ENCODE measurements at regions not wholly inside any gene's neighbourhood (a gene's known extent, or its start where the extent isn't known, plus 50 kb on each side); places are given as distances from the start of the nearest gene placed in this dataset.
"Not testable (repeated sequence)": the region's sequence is repeated elsewhere in the genome, so short reads cannot be mapped to it uniquely, and the experiment has no call there.

DNA sequence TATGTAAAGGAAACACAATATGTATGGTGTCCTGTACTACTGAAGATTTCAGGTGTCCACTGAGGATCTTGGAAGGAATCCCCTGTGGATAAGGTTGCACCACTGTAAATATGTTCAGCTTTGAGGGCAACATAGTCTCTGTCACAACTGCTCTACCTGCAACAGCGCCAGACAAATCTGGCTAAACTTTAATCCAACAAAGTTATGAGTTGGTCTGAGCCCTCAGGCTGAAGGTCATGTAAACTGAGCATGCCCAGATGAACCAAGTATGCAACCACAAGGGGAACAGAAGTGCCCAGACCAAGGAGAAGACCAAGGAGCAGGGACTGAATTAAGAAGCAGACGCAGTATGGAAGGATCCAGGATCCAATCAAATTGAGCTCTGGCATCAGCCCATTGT lies 135.0 kb upstream of the ZNF658 start:
- not testable (repeated sequence) for DNase-seq (ENCODE audit: low read depth)

DNA sequence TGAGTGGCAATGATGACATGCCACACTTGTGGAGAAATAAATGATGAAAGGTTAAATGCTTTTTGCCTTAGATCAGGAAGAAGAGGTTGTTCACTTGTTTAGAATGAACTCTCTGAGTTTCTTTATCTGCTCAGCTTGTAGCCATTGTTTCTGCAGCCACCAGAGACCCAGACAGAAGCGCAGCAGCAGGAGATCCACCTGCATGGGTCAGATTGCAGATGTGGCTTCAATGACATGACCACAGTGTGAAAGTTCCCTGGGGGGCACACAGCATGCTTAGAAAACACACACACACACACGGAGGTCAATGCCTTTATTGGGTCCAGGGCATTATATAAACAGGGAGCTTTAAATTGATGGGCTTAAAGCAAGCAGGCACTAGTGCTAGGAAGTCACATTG lies 129.0 kb upstream of the ZNF658 start:
- DNase-seq (ENCODE audit: low read depth) = not testable (repeated sequence)

DNA sequence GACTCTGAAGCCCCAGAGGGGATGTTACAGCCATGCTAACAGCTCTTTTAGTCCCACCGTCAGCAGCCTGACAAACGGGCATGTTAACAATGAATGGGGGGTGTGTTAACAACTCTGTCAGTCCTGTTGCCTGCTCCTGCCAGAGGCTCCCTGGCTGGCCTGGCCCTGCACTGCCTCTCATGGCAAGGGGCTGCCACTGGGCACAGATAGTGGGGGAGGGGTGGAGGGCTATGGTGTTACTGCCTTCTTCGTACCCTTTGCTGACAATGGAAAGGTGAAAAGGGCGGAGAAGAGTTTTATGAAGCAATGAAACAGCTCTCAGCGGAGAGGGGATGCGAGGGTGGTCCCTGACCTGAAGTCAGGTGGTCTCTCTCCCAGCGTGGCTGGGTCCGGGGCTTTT lies 125.9 kb upstream of the ZNF658 start:
- not testable (repeated sequence) for DNase-seq (ENCODE audit: low read depth)

DNA sequence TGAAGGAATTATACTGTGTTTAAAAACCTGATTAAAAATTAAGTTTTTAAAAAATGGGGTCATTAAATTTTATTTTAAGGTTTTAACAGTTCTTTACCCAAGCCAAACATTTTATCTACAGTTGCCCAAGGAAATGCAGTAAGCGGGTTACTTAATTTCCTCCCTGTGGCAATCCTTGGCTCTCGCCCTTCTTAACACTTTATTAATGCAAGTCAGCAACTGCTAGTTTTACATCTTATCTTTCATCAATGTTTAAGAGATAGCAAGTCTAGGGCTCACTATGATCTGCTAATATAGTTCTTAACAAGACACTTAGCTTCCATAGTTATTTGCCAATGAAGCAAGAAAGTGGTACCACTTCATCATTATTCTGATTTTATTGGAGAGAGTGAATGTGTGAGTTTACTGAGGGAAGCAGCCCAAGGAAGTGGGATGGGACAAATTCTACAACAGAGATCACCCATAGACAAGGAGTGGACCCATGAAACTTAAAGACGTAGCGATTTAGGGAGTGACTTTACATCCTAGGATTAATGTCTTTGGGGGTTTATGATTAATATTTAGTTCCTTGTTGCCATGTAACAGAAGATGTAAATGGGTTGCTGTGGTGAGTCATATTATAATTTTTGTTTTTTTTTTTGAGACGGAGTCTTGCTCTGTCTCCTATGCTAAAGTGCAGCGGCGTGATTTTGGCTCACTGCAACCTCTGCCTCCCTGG lies 120.4 kb upstream of the ZNF658 start:
- DNase-seq (ENCODE audit: low read depth) = not testable (repeated sequence)

DNA sequence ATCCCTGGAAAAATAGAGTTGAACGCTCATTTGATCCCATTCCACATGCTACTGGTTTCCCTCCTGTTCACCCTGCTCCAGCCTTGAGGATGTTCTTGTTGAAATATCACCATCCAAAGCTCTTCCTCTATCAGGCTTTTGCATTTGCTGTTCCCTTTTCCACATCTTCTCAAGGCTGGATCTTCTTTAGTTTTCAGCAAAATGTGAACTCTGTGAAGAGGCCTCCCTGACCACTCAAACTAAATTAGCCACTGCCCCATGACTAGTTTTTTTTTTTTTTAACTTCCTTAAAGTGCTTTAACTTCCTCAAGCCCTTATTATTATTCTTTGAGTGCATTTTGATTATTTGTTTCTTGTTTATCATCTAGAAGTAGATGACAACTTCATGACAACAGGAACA lies 119.3 kb upstream of the ZNF658 start:
- not testable (repeated sequence) for DNase-seq (ENCODE audit: low read depth)

DNA sequence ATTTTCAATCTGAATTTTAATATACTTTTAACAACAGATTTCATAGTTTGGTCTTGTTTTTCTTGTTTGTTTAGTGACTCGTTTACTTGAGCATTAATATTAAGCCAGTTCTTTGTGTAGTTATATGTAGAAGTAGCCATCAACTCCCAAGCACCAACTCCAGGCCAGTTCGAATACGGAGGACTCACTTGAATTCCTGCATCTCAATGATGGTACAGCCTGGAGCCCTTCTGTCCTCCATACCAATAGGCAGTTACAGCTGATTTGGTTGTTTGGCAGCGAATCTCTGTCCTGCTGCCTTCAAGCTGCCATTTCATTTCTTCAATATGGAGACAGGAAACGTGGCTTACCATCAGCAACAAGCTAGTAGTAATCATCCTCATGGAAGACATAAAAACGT lies 118.5 kb upstream of the ZNF658 start:
- not testable (repeated sequence) for DNase-seq (ENCODE audit: low read depth)

DNA sequence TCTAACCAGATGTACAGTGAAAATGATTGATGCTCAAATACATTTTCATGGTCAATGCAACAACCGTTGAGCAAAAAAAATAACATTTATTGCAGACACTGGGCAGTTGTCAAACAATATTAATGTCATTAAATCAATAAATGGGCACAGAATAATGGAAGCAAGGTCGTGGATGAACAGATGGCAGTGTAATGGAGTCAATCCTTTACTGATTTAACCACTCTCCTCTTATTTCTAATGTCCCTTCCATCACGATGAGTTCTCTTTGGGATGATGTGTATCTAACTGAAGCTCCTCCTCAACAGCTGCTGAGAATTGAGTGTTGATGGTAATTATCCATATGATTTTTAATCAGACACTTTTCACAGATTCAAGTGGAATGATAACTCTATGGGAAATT lies 114.9 kb upstream of the ZNF658 start:
- not testable (repeated sequence) for DNase-seq (ENCODE audit: low read depth)

DNA sequence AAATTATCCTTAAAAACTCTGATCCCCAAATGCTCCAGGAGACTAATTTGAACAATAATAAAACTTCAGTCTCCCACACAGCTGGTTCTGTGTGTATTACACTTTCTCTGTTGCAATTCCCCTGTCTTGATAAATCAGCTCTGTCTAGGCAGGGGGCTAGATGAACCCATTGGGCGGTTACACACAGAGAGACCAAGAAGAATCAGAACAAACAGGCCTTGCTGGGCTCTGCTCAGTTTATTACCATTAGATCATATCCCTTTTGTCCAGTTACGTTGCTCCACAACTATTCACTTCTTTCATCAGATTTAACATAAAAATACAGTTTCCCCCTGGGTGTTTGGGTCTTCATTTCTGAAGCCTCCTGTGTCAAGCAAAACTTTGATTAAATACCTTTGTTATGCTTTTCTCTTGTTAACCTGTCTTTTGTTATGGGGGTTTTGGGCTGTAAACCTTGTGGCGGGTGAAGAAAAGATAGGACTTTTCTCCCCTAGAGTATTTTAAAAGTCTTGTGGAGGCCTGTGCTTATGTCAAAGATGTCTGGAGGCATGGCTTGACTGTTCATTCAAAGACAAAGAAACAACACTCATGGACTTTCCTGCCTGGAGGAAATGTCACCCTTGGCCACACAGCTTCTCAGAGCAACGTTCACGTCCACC lies 109.3 kb upstream of the ZNF658 start:
- not testable (repeated sequence) for DNase-seq (ENCODE audit: low read depth)

DNA sequence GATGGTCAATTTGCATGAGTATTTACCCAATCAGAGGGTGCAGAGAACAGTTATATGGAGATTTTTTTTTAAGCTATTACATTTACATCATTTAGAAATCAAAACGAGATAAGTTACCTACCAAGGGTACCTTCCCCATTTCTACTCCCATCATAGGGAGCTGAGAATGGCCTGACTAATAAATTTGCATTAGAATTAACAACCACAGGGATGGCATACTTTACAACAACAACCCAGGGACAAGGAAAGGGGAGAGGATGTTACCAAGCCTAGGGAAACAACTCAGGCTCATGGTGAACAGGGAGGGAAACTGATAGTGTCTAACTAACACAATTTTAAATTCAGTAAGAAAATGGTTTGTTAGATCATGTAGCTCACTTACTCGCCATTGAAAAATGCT lies 105.8 kb upstream of the ZNF658 start:
- DNase-seq (ENCODE audit: low read depth) = not testable (repeated sequence)

DNA sequence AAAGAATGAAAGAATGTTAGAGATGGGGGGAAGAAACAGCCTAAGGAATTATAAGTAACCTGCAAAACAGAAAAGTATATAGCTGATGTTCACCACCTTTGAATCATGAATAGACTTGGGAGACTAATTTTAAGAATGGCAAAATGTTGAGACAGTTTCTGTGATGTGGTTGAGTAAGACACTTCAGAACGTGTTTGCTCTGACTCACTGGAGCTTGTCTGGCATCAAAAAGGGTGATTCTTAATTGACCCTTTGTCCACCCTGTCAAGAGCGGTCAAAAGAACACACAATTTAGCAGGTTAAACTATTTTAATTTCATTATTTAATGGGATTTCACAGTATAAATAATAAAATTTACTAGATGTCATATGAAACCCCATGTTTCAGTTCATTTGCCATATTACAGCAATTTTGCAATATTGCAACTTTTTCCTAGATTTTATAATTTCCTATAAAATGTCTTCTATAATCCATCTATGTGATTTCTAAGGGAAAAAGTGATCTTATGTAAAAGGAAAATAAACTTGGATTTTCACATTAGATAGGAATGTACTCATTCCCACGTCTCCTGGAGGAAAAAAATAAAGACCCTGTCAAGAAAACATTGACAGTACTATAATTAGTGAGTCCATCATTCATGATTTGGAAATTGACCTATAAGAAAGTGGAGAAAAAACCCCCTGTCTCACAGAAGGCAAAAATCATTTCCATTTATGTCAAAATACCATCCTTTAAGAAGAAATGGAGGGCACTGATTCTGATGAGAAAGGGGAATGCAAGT lies 104.6 kb upstream of the ZNF658 start:
- DNase-seq (ENCODE audit: low read depth) = not testable (repeated sequence)

DNA sequence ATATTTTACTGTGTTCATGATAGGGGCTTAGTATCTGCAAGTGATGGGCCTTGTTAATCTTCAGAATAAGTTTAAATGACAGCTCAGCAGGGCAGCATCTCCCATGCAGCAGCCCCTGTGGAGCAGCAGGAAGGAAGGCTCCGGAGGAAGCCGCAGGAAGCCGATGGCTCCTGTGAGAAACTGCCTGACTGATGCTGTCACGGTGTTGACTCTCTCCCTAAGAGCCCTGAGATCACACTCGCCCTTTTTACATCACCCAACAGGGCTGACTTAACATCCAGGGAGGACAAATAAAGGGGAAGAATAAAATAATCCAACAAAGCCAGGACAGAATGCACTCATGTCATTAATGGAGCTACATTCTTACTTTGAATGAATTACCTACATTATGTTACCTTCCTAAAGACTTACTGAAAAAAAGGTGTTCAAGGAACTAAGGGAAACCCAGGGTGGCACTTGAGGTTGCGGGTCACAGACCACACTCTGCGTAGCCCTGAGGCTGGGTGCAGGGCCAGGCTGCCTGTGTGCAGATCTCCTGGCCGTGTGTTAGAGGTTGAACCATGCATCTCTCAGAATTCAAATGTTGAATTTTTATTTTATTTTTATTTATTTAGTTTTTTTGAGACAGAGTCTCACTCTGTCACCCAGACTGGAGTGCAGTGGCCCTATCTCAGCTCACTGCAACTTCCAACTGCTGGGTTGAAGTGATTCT lies 102.5 kb upstream of the ZNF658 start:
- not testable (repeated sequence) for DNase-seq (ENCODE audit: low read depth)

DNA sequence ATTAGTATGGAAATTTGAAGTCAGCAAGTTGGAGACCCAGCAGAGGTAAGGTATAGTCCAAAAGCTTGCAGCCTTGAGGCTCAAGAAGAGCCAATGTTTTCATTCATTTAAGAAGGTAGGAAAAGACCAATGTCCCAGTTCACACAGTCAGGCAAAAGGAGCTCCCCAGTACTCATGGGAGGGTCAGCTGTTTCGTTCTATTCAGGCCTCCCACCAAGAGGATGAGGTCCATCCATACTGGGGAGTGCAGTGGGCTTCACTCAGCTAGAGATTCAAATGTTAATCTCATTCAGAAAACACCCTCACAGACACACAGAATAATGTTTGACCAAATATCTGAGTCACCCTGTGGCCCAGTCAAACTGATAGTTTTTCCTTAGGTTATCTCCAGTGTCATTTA lies 96.9 kb upstream of the ZNF658 start:
- DNase-seq (ENCODE audit: low read depth) = not testable (repeated sequence)

DNA sequence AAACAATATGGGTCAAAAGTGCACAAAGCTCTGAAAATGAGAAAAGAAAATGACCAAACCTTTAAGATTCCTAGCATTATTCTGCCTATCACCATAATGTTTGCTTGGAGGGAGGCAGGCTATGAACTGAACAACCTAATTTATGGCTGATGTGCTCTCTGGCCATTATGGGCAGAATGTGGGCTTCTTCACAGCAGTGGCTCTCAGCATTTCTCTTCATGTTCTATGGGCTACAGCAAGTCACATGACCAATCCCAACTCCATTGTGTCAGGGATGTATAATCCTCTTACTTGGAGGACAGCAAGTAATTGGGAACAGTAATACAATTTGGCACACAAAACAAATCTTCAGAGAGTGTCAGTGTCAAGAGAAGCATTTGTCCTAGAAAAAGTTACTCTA lies 90.3 kb upstream of the ZNF658 start:
- DNase-seq (ENCODE audit: low read depth) = not testable (repeated sequence)

DNA sequence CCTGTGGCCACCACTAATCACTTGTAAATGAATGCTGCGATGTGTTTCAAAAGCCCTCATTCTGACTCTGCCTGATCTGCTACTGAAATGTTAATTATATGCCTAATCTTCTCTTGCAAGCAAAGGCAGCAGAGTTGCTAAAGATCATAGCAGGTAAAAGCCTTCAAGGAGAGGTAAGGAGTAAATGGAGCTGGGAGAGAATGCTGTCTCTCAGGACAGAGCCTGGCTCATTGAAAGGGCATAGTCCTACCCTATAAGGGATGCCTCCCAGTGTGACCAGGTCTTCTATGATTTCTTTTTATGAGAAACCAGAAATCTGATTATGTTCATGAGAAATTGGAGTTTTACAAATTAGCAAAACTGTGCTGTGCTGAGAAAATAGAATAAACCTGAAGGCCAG lies 88.2 kb upstream of the ZNF658 start:
- DNase-seq (ENCODE audit: low read depth) = not testable (repeated sequence)

DNA sequence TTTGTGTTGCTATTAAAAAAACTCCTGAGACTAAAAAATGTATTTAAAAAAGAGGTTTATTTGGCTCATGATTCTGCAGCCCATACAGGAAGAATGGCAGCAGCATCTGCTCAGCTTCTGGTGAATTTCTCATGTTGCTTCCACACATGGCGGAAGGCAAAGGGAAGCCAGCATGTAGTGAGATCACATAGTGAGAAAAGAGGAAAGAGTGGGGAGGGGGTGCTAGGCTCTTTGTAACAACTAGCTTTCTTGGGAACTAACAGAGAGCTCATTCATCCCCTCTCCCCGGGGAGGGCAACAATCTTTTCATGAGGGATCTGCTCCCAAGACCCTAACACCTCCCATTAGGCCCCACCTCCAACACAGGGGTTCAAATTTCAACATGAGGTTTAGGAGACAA lies 87.6 kb upstream of the ZNF658 start:
- not testable (repeated sequence) for DNase-seq (ENCODE audit: low read depth)

DNA sequence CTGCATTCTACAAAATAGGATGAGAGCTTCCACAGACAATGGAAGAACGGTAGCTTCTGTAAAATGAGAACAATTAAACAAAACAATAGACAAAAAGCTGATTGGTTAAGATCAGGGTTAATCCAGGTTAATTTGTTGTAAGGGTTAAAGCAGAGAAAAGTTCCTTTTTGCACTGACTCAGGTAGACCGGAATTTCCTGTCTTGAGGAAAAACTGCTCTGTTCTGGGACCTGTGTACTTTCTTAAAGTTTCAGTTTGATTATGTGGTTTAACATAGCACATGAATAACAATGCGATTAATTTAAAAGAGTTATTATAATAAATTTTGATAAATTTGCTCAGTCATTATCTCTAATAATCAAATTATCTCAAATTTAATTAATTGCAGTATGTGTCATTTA lies 86.5 kb upstream of the ZNF658 start:
- not testable (repeated sequence) for DNase-seq (ENCODE audit: low read depth)

DNA sequence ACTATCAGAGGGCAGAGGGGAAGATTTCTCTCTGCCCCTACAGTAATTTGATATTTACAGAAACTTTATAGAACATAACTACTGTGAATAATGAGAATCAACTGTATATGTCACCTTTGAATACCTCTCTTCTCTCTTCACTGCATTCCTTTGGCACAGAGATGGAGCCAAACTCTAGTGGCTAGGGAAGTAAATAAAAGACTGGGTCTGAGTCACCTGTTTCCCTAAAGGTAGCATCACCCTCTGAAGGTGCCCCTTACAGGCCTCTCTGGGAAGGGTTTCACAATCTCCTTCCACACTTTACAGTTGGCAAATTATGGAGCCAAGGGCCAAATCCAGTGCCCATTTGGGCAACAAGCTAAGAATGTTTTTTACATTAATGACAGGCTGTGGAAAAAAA lies 81.0 kb upstream of the ZNF658 start:
- not testable (repeated sequence) for DNase-seq (ENCODE audit: low read depth)

DNA sequence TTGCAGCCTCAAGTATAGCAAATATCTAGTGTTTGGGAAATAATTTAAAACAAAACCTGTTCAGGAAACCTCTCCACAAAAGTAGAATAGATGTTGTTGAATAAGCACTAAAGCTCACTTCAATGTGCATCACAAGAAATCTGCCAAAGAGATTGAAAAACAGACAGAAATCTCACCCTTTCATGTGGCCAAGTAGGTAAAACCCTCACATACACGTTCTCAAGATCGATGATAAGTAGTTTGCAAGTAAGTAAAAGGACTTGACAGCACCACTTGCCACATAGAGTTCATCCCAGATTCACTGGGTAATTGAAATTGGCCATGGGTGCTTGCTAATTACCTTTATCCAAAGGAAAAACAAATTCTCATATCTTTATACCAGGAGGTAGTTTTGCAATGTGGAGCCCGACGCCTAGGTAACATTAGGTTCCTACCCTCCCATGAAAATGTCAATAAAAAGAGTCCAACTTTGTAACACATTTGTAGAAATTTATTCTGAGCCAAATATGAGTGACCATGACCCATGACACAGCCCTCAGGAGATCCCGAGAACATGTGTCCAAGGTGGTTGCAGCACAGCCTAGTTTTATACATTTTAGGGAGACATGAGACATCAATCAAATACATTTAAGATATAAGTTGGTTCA lies 80.4 kb upstream of the ZNF658 start:
- not testable (repeated sequence) for DNase-seq (ENCODE audit: low read depth)

DNA sequence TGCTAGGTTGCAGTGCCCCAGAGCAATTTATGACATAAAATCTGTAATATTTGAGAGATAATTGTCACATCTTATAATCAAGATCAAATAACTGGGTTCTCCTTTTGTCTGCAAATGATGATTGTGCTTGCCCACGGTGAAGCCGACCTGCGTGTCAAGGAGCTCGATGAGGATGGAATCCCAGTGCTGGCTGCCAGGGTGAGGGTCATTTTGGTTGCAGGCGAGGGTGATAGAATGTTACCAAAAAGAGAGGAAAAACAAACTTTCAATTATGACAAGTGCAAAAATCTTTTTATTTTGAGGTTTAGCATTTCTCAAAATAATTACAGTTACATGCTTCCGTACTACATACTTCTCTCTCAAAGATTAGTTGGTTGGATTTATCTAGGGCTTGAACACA lies 76.4 kb upstream of the ZNF658 start:
- not testable (repeated sequence) for DNase-seq (ENCODE audit: low read depth)

DNA sequence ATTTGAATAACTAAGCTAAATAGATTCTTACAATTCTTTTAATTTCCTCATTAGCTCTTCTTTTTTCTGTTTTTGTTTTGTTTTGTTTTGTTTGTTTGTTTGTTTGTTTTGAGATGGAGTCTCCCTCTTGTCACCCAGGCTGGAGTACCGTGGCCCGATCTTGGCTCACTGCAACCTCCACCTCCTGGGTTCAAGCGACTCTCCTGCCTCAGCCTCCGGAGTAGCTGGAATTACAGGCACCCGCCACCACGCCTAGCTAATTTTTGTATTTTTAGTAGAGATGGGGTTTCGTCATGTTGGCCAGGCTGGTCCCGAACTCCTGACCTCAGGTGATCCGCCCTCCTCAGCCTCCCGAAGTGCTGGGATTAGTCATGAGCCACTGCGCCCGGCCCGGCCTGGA lies 70.7 kb upstream of the ZNF658 start:
- not testable (repeated sequence) for DNase-seq (ENCODE audit: low read depth)

DNA sequence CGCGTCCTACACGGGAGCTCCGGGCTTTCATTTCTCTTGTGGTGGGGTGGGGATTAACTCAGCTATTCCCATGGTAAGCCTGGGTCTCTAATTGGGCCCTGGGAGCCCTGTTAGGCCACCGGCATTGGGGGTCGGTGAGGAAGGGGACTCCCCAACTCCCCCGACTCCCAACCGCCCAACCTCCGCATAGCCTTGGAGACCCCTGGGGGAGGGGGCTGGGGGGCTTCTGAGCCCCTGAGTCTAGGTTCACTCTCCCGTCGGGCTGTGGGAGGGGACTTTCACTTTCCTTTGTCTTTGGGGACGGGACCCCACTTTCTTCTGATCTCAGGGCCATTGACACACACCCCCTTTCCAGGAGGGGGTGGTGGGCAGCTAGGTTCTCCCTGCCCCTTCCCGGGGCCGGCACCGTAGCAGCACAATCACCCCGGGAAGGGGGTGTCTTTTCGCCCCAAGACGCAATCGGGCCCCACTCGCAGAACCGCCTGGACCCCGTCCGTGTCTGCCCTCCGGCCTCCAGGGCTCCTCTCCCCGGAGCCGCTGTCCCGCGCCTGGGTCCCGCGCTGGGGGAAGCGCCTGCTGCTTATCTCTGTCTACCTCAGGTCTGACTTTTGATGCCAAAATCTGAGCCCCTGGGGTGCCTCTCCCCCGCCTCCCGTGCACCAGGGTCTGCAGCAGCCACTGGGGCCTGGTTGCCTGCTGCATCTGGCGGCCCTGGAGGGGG lies 69.6 kb upstream of the ZNF658 start:
- not testable (repeated sequence) for DNase-seq (ENCODE audit: low read depth)
